GM18909 (cell line): ENCODE measurements at regions not wholly inside any gene's neighbourhood (a gene's known extent, or its start where the extent isn't known, plus 50 kb on each side); places are given as distances from the start of the nearest gene placed in this dataset.

Experiments used
- ATAC-seq: cut with Tn5 transposase; IDR thresholded peaks from one replicate; pipeline ENCODE4 v1.9.1; 2021; ENCODE audit warnings: mild to moderate bottlenecking; ENCODE audit not compliant: unreplicated experiment, poor library complexity

- ATAC-seq: no peak
Observed at GRCh38 chr4:63831590-63832155, 577.6 kb downstream of the TECRL start.

GRCh38 chr4:63817196-63817865 is 591.9 kb downstream of the TECRL start:
- ATAC-seq: no peak

- no peak for ATAC-seq
Observed at GRCh38 chr4:63814171-63814964, 594.9 kb downstream of the TECRL start.

GRCh38 chr4:63799166-63799565 is 610.1 kb downstream of the TECRL start:
- no peak for ATAC-seq

- ATAC-seq: no peak
Observed at GRCh38 chr4:63795301-63795700, 613.9 kb downstream of the TECRL start.

- ATAC-seq: no peak
Observed at GRCh38 chr4:63790377-63790776, 618.9 kb downstream of the TECRL start.

GRCh38 chr4:63788271-63788670 is 621.0 kb downstream of the TECRL start:
- ATAC-seq: no peak

GRCh38 chr4:63787326-63787725 is 621.9 kb downstream of the TECRL start:
- ATAC-seq: no peak

GRCh38 chr4:63786171-63786570 is 623.1 kb downstream of the TECRL start:
- no peak for ATAC-seq

GRCh38 chr4:63784822-63785221 is 624.4 kb downstream of the TECRL start:
- ATAC-seq: no peak

- no peak for ATAC-seq
Observed at GRCh38 chr4:63777601-63778000, 631.6 kb downstream of the TECRL start.

- no peak for ATAC-seq
Observed at GRCh38 chr4:63764400-63764799, 644.9 kb downstream of the TECRL start.

- ATAC-seq: no peak
Observed at GRCh38 chr4:63757929-63758328, 651.3 kb downstream of the TECRL start.

- ATAC-seq: no peak
Observed at GRCh38 chr4:63742882-63743281, 666.4 kb downstream of the TECRL start.

- ATAC-seq: no peak
Observed at GRCh38 chr4:63729519-63729918, 679.7 kb downstream of the TECRL start.

GRCh38 chr4:63728480-63729177 is 680.6 kb downstream of the TECRL start:
- no peak for ATAC-seq

- ATAC-seq: no peak
Observed at GRCh38 chr4:63717384-63717783, 691.9 kb downstream of the TECRL start.

GRCh38 chr4:63708661-63709060 is 700.6 kb downstream of the TECRL start:
- no peak for ATAC-seq

- ATAC-seq: no peak
Observed at GRCh38 chr4:63700569-63700968, 708.7 kb downstream of the TECRL start.

- ATAC-seq: no peak
Observed at GRCh38 chr4:63693321-63693720, 715.9 kb downstream of the TECRL start.

- ATAC-seq: no peak
Observed at GRCh38 chr4:63678358-63678931, 730.8 kb downstream of the TECRL start.
